OCI-LY7 (cell line): ENCODE measurements at regions not wholly inside any gene's neighbourhood (a gene's known extent, or its start where the extent isn't known, plus 50 kb on each side); places are given as distances from the start of the nearest gene placed in this dataset.

Experiments
- EZH2phosphoT487 ChIP-seq: fragments of 200-600 bp; sonication (generic); IDR thresholded peaks from 2 replicates; pipeline ENCODE4 v1.6.1; 2018; ENCODE audit warnings: low read depth, borderline replicate concordance, mild to moderate bottlenecking, mixed run types, antibody characterized with exemption, low read length, moderate library complexity, mixed read lengths
- TF ChIP-seq, protein P1 (sequence below): fragments of 200-600 bp; sonication (generic); conservative IDR thresholded peaks from 2 replicates; pipeline ENCODE4 v1.5.1; 2014; ENCODE audit warnings: mild to moderate bottlenecking, antibody characterized with exemption, low read length, moderate library complexity, mixed read lengths

- TF ChIP-seq, protein P1, sequence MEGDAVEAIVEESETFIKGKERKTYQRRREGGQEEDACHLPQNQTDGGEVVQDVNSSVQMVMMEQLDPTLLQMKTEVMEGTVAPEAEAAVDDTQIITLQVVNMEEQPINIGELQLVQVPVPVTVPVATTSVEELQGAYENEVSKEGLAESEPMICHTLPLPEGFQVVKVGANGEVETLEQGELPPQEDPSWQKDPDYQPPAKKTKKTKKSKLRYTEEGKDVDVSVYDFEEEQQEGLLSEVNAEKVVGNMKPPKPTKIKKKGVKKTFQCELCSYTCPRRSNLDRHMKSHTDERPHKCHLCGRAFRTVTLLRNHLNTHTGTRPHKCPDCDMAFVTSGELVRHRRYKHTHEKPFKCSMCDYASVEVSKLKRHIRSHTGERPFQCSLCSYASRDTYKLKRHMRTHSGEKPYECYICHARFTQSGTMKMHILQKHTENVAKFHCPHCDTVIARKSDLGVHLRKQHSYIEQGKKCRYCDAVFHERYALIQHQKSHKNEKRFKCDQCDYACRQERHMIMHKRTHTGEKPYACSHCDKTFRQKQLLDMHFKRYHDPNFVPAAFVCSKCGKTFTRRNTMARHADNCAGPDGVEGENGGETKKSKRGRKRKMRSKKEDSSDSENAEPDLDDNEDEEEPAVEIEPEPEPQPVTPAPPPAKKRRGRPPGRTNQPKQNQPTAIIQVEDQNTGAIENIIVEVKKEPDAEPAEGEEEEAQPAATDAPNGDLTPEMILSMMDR: no peak
- TF ChIP-seq EZH2phosphoT487: no peak
Observed at GRCh38 chrX:10828036-10828435, 207.7 kb upstream of the MID1 start.
